HEK293 (cell line): ENCODE measurements at regions not wholly inside any gene's neighbourhood (a gene's known extent, or its start where the extent isn't known, plus 50 kb on each side); places are given as distances from the start of the nearest gene placed in this dataset.

Experiments used
- BCL11A ChIP-seq: fragments of 450-650 bp; formaldehyde crosslinking; IDR thresholded peaks from 2 replicates; pipeline ENCODE4 v1.5.1; 2016; ENCODE audit warnings: low read depth, missing biosample characterization, missing genetic modification characterization
- ZBTB8A ChIP-seq: fragments of 450-650 bp; formaldehyde crosslinking; IDR thresholded peaks from 2 replicates; pipeline ENCODE4 v1.5.1; 2016; ENCODE audit warnings: missing biosample characterization, missing genetic modification characterization
- ZNF121 ChIP-seq: fragments of 450-650 bp; formaldehyde crosslinking; IDR thresholded peaks from 2 replicates; pipeline ENCODE4 v1.5.1; 2016; ENCODE audit warnings: missing biosample characterization, missing genetic modification characterization
- ZNF660 ChIP-seq: fragments of 450-650 bp; IDR thresholded peaks from 2 replicates; pipeline ENCODE4 v1.5.1; 2018; ENCODE audit warnings: missing biosample characterization, mild to moderate bottlenecking, missing genetic modification characterization
- TF ChIP-seq, protein P1 (sequence below): fragments of 450-650 bp; formaldehyde crosslinking; IDR thresholded peaks from 2 replicates; pipeline ENCODE4 v1.5.1; 2016; ENCODE audit warnings: missing biosample characterization, missing genetic modification characterization
- TF ChIP-seq, protein P2 (sequence below): fragments of 450-650 bp; formaldehyde crosslinking; optimal IDR thresholded peaks from 2 replicates; pipeline ENCODE3; 2016; ENCODE audit warnings: missing biosample characterization, mild to moderate bottlenecking, missing genetic modification characterization
- TF ChIP-seq, protein P3 (sequence below): fragments of 450-650 bp; IDR thresholded peaks from 2 replicates; pipeline ENCODE4 v1.5.1; 2018; ENCODE audit warnings: missing biosample characterization, mild to moderate bottlenecking, missing genetic modification characterization

DNA sequence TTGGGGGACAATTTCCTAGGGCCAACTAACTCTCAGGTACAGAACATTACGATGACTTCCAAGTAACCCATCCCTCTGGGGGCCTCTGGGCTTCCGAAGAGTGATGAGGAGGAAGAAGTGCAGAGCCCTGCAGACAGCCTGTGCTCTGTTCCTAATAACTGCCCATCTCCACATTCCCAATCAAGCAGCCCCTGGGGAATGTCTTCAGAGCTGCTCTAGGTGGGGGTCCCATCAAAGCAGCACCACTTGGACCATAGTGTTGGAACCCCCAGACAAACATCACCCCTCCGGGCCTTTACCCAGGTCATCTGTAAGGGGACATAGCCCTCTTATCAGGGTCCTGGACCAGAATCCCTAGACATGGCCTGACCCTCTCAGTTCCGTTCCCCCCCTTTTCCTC lies 357.3 kb downstream of the NPHP4 start:
- TF ChIP-seq, protein P1, sequence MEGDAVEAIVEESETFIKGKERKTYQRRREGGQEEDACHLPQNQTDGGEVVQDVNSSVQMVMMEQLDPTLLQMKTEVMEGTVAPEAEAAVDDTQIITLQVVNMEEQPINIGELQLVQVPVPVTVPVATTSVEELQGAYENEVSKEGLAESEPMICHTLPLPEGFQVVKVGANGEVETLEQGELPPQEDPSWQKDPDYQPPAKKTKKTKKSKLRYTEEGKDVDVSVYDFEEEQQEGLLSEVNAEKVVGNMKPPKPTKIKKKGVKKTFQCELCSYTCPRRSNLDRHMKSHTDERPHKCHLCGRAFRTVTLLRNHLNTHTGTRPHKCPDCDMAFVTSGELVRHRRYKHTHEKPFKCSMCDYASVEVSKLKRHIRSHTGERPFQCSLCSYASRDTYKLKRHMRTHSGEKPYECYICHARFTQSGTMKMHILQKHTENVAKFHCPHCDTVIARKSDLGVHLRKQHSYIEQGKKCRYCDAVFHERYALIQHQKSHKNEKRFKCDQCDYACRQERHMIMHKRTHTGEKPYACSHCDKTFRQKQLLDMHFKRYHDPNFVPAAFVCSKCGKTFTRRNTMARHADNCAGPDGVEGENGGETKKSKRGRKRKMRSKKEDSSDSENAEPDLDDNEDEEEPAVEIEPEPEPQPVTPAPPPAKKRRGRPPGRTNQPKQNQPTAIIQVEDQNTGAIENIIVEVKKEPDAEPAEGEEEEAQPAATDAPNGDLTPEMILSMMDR (tag by site-specific recombination), result no peak
- TF ChIP-seq, protein P2, sequence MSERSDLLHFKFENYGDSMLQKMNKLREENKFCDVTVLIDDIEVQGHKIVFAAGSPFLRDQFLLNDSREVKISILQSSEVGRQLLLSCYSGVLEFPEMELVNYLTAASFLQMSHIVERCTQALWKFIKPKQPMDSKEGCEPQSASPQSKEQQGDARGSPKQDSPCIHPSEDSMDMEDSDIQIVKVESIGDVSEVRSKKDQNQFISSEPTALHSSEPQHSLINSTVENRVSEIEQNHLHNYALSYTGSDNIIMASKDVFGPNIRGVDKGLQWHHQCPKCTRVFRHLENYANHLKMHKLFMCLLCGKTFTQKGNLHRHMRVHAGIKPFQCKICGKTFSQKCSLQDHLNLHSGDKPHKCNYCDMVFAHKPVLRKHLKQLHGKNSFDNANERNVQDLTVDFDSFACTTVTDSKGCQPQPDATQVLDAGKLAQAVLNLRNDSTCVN, result no peak
- TF ChIP-seq ZBTB8A (no peak), BCL11A (tag by site-specific recombination) (no peak), ZNF121 (tag by site-specific recombination) (no peak), ZNF660 (tag by site-specific recombination) (no peak)
- TF ChIP-seq, protein P3, sequence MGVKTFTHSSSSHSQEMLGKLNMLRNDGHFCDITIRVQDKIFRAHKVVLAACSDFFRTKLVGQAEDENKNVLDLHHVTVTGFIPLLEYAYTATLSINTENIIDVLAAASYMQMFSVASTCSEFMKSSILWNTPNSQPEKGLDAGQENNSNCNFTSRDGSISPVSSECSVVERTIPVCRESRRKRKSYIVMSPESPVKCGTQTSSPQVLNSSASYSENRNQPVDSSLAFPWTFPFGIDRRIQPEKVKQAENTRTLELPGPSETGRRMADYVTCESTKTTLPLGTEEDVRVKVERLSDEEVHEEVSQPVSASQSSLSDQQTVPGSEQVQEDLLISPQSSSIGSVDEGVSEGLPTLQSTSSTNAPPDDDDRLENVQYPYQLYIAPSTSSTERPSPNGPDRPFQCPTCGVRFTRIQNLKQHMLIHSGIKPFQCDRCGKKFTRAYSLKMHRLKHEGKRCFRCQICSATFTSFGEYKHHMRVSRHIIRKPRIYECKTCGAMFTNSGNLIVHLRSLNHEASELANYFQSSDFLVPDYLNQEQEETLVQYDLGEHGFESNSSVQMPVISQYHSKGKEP, result no peak
